ENCODE measurements at regions not wholly inside any gene's neighbourhood (a gene's known extent, or its start where the extent isn't known, plus 50 kb on each side); places are given as distances from the start of the nearest gene placed in this dataset.

GRCh38 chr11:19389787-19390303 lies 149.1 kb upstream of the E2F8 start:
- no peak for TF ChIP-seq CTCF (IDR thresholded peaks at IDR 0.05)
- no peak for TF ChIP-seq POLR2A (IDR thresholded peaks at IDR 0.05)
- peak; percentile 49 to 94 for TF ChIP-seq EP300 (IDR thresholded peaks at IDR 0.05)
